Lung microvascular endothelial cell (primary cell): ENCODE measurements at regions not wholly inside any gene's neighbourhood (a gene's known extent, or its start where the extent isn't known, plus 50 kb on each side); places are given as distances from the start of the nearest gene placed in this dataset.
"Not testable (repeated sequence)": the region's sequence is repeated elsewhere in the genome, so short reads cannot be mapped to it uniquely, and the experiment has no call there.

Source experiments
- DNase-seq, 2 donors: peaks; one replicate each; pipeline versions ENCODE4 v3.0.0 to v3.0.0-alpha.2; 2010; ENCODE audit warnings: low read depth in 2 of 2

- no peak for DNase-seq
These were observed 296.8 kb downstream of the PREX1 start for GRCh38 chr20:48530957-48531356.

GRCh38 chr20:48528346-48528745 is 299.5 kb downstream of the PREX1 start:
- no peak for DNase-seq

GRCh38 chr20:48527771-48528170 is 300.0 kb downstream of the PREX1 start:
- DNase-seq: no peak

- DNase-seq: no peak
These were observed 300.9 kb downstream of the PREX1 start for GRCh38 chr20:48526936-48527335.

- no peak for DNase-seq
These were observed 302.4 kb downstream of the PREX1 start for GRCh38 chr20:48525400-48525799.

GRCh38 chr20:48524582-48524981 is 303.2 kb downstream of the PREX1 start:
- no peak for DNase-seq

- peak; percentile 79 to 87 for DNase-seq
These were observed 304.4 kb downstream of the PREX1 start for GRCh38 chr20:48523191-48523995.

- no peak for DNase-seq
These were observed 306.7 kb downstream of the PREX1 start for GRCh38 chr20:48521121-48521520.

GRCh38 chr20:48516196-48516595 is 311.6 kb downstream of the PREX1 start:
- DNase-seq: peak; percentile 30 to 47

- not testable (repeated sequence) for DNase-seq
These were observed 313.2 kb downstream of the PREX1 start for GRCh38 chr20:48514577-48514976.

- not testable (repeated sequence) for DNase-seq
These were observed 315.3 kb downstream of the PREX1 start for GRCh38 chr20:48512539-48512938.

- DNase-seq: not testable (repeated sequence)
These were observed 322.7 kb downstream of the PREX1 start for GRCh38 chr20:48505066-48505465.

GRCh38 chr20:48503166-48503815 is 324.5 kb downstream of the PREX1 start:
- DNase-seq: no peak

- no peak for DNase-seq
These were observed 325.0 kb downstream of the PREX1 start for GRCh38 chr20:48502758-48503157.

GRCh38 chr20:48502016-48502415 is 325.8 kb downstream of the PREX1 start:
- DNase-seq: no peak

- DNase-seq: not testable (repeated sequence)
These were observed 326.9 kb downstream of the PREX1 start for GRCh38 chr20:48500900-48501299.

GRCh38 chr20:48498939-48499338 is 328.9 kb downstream of the PREX1 start:
- not testable (repeated sequence) for DNase-seq

GRCh38 chr20:48498125-48498524 is 329.7 kb downstream of the PREX1 start:
- not testable (repeated sequence) for DNase-seq

- no peak for DNase-seq
These were observed 333.8 kb downstream of the PREX1 start for GRCh38 chr20:48493966-48494365.

GRCh38 chr20:48493331-48493730 is 334.5 kb downstream of the PREX1 start:
- not testable (repeated sequence) for DNase-seq

- no peak for DNase-seq
These were observed 335.1 kb downstream of the PREX1 start for GRCh38 chr20:48492715-48493070.

GRCh38 chr20:48492015-48492714 is 335.6 kb downstream of the PREX1 start:
- DNase-seq: no peak
